DND-41 (cell line): ENCODE measurements at regions not wholly inside any gene's neighbourhood (a gene's known extent, or its start where the extent isn't known, plus 50 kb on each side); places are given as distances from the start of the nearest gene placed in this dataset.

ENCODE experiments used
- ATAC-seq: fragments of 200-7000 bp; cut with Tn5 transposase; 3 replicates; pipeline ENCODE4 v1.9.1; 2021; ENCODE audit warnings: low read depth; ENCODE audit not compliant: insufficient read depth
- DNase-seq: peaks from one replicate; pipeline ENCODE4 v3.0.0-alpha.2; 2020
- H2AFZ ChIP-seq: 2 replicates; pipeline ENCODE4 v1.6.0; 2012; ENCODE audit warnings: low read depth, low read length
- H3K27ac ChIP-seq: 2 replicates; pipeline ENCODE4 v1.5.1; 2012; ENCODE audit warnings: low read length, inconsistent platforms
- H3K27me3 ChIP-seq: fragments of 200-600 bp; sonication (generic); 2 replicates; pipeline ENCODE4 v1.6.0; 2012; ENCODE audit warnings: low read length, mild to moderate bottlenecking, inconsistent platforms; ENCODE audit not compliant: insufficient read depth, poor library complexity
- H3K36me3 ChIP-seq: 2 replicates; pipeline ENCODE4 v1.5.1; 2012; ENCODE audit warnings: low read length, inconsistent platforms; ENCODE audit not compliant: insufficient read depth
- H3K4me1 ChIP-seq: 2 replicates; pipeline ENCODE4 v1.5.1; 2012; ENCODE audit warnings: mild to moderate bottlenecking, low read length; ENCODE audit not compliant: insufficient read depth
- H3K4me2 ChIP-seq: 2 replicates; pipeline ENCODE4 v1.6.0; 2012; ENCODE audit warnings: mild to moderate bottlenecking, moderate library complexity, low read length, inconsistent platforms; ENCODE audit not compliant: insufficient read depth
- H3K4me3 ChIP-seq, 2 experiments: fragments of 200-600 bp in 1 of 2; shearing (Covaris generic) in 1 of 2; 2 replicates each; pipeline ENCODE4 v1.5.1; 2012 to 2016; ENCODE audit warnings: inconsistent platforms in 2 of 2, low read length in 2 of 2, mild to moderate bottlenecking in 2 of 2, low read depth in 1 of 2, moderate library complexity in 1 of 2
- H3K79me2 ChIP-seq: 2 replicates; pipeline ENCODE4 v1.6.0; 2012; ENCODE audit warnings: low read length, inconsistent platforms; ENCODE audit not compliant: insufficient read depth
- H3K9ac ChIP-seq: 2 replicates; pipeline ENCODE4 v1.6.0; 2012; ENCODE audit warnings: low read depth, mild to moderate bottlenecking, inconsistent platforms, low read length, moderate library complexity
- H3K9me3 ChIP-seq: 2 replicates; pipeline ENCODE4 v1.5.1; 2012; ENCODE audit warnings: low read length, moderate library complexity, mild to moderate bottlenecking, inconsistent platforms; ENCODE audit not compliant: insufficient read depth, severe bottlenecking
- H4K20me1 ChIP-seq: 2 replicates; pipeline ENCODE4 v1.6.0; 2012; ENCODE audit warnings: low read length; ENCODE audit not compliant: insufficient read depth
- EZH2 ChIP-seq: IDR thresholded peaks from 3 replicates; pipeline ENCODE4 v1.6.1; 2012; ENCODE audit warnings: borderline replicate concordance, low read depth, mild to moderate bottlenecking, moderate library complexity, low read length, inconsistent platforms; ENCODE audit not compliant: severe bottlenecking
- TF ChIP-seq, protein P1 (sequence below): IDR thresholded peaks from 2 replicates; pipeline ENCODE4 v1.5.1; 2012; ENCODE audit warnings: borderline replicate concordance, low read length, moderate library complexity, mild to moderate bottlenecking; ENCODE audit not compliant: poor library complexity, severe bottlenecking; ENCODE audit errors: extremely low read depth

DNA sequence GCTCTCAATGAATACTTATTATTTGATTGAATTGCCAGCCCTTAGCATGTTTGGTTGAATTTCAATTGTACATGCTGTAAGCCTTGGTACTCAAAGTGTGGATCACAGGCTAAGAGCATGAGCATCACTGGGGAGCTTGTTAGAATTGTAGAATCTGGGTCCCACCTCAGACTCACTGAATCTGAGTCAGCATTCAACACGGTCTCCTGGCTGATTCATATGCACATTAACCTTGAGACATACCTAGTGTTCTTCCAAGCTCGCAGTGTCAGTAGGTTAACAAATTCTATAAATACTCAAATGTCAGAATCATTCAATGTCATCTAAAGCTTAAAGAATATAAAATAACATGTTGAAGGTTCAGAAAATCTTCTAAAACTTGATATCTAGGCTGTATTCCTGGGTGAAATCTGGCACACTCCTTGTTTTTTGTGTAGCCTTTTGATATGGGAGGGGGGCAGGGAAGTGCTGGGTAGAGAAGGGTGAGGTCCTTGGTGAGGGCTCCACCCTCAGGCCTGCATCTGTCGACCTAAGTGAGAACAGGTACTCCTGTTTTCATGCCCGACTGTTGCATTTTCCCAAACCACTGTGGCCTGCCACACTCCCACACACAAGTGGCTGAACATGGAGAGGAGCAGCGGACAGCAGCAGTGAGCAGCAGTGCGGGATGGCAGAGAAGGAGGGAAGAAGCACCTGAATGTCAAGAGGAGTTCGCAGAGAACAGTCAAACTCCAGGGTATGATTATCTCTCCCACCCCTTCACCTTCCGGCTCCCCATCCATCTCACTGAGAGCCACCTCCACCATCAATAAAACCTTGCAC, 529.6 kb upstream of the IGFBP7 start:
- Histone ChIP-seq H3K27me3 (no peaks in the 10 kb centered on the region), H3K4me1 (no peaks in the 10 kb centered on the region), H3K4me2 (no peak overlapping the region), H3K9ac (no peak overlapping the region), H3K36me3 (no peaks in the 10 kb centered on the region), H3K4me3 (no peak overlapping the region), H4K20me1 (no peaks in the 10 kb centered on the region), H3K79me2 (no peaks in the 10 kb centered on the region), H3K9me3 (no peaks in the 10 kb centered on the region), H3K27ac (no peak overlapping the region), H2AFZ (no peak overlapping the region)
- ATAC-seq (no peak), DNase-seq (no peak)
- TF ChIP-seq, protein P1, sequence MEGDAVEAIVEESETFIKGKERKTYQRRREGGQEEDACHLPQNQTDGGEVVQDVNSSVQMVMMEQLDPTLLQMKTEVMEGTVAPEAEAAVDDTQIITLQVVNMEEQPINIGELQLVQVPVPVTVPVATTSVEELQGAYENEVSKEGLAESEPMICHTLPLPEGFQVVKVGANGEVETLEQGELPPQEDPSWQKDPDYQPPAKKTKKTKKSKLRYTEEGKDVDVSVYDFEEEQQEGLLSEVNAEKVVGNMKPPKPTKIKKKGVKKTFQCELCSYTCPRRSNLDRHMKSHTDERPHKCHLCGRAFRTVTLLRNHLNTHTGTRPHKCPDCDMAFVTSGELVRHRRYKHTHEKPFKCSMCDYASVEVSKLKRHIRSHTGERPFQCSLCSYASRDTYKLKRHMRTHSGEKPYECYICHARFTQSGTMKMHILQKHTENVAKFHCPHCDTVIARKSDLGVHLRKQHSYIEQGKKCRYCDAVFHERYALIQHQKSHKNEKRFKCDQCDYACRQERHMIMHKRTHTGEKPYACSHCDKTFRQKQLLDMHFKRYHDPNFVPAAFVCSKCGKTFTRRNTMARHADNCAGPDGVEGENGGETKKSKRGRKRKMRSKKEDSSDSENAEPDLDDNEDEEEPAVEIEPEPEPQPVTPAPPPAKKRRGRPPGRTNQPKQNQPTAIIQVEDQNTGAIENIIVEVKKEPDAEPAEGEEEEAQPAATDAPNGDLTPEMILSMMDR: no peak
- no peak for TF ChIP-seq EZH2

DNA sequence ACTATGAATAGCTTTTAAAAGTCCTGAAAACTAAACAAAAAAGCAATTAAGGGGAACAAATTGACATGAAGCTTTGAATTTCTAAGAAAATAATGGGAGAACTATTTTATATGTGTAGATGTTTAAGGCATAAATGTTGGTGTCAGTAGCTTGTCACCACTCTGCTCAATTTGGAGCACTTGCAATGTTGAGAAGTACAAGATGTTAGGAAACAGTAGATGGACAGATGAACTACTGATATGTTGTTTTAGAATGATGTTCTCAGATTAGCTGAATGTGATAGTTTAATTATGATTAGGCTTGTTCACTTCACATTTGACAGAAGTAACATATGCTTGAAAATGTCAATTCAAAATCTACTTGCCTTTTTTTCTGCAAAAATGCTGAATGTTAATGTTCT, 525.7 kb upstream of the IGFBP7 start:
- H3K27me3 ChIP-seq: no peaks in the 10 kb centered on the region
- H3K4me1 ChIP-seq: no peaks in the 10 kb centered on the region
- H3K4me2 ChIP-seq: no peak overlapping the region
- no peak overlapping the region for H3K9ac ChIP-seq
- no peak overlapping the region for H3K4me3 ChIP-seq
- DNase-seq: no peak
- H3K9me3 ChIP-seq: no peaks in the 10 kb centered on the region
- no peak overlapping the region for H3K27ac ChIP-seq
- H4K20me1 ChIP-seq: no peaks in the 10 kb centered on the region
- TF ChIP-seq, protein P1: no peak
- no peak for TF ChIP-seq EZH2
- no peaks in the 10 kb centered on the region for H3K36me3 ChIP-seq
- H2AFZ ChIP-seq: no peak overlapping the region
- H3K79me2 ChIP-seq: no peaks in the 10 kb centered on the region
- ATAC-seq: no peak

DNA sequence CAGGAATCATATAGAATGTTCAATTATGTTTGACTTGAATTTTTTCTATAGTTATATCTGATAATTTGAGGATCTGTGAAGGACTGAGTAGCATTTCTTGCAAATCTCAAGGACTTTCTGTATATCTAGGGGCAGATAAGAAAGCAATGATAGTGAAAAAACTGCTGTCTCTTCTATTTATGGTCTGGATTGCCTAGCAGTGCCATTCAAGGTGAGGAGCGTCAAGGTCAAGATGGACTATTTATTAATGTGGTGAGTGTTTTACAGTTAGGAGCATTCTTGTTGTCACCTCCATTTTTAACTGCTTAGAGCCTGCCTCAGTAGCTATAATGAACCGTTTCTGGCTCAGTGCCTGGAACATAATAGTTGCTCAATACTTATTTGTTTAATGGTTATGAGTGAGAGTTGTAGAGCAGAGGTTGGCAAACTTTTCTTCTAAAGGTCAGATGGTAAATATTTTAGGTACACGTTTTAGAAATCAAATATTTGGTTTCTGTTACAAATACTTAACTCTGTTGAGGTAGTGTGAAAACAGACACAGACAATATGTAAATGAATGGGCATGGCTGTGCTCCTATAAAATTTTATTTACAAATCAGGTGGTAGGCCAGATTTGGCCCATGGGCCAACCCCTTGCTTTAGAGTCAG, 523.2 kb upstream of the IGFBP7 start:
- TF ChIP-seq, protein P1: no peak
- no peak for TF ChIP-seq EZH2
- no peak overlapping the region for H3K4me2 ChIP-seq
- no peak overlapping the region for H3K27ac ChIP-seq
- H3K9ac ChIP-seq: no peak overlapping the region
- H3K27me3 ChIP-seq: no peaks in the 10 kb centered on the region
- H3K36me3 ChIP-seq: no peaks in the 10 kb centered on the region
- H2AFZ ChIP-seq: no peak overlapping the region
- no peak for ATAC-seq
- H4K20me1 ChIP-seq: no peaks in the 10 kb centered on the region
- H3K9me3 ChIP-seq: no peaks in the 10 kb centered on the region
- H3K79me2 ChIP-seq: no peaks in the 10 kb centered on the region
- DNase-seq: no peak
- H3K4me3 ChIP-seq: no peak overlapping the region
- H3K4me1 ChIP-seq: no peaks in the 10 kb centered on the region
